ENCODE measurements at regions not wholly inside any gene's neighbourhood (a gene's known extent, or its start where the extent isn't known, plus 50 kb on each side); places are given as distances from the start of the nearest gene placed in this dataset.

GRCh38 chr1:88284066-88284465 lies 400.0 kb upstream of the PKN2 start:
- DNase-seq (ENCODE audit: low read depth in 2 of 2): no peak

GRCh38 chr1:88284666-88285366 lies 399.3 kb upstream of the PKN2 start:
- no peak for DNase-seq (ENCODE audit: low read depth in 2 of 2)

- DNase-seq (ENCODE audit: low read depth in 2 of 2): no peak
These were observed 397.4 kb upstream of the PKN2 start for GRCh38 chr1:88286716-88287115.

GRCh38 chr1:88288571-88288970 lies 395.5 kb upstream of the PKN2 start:
- DNase-seq (ENCODE audit: low read depth in 2 of 2): no peak

GRCh38 chr1:88289401-88290102 lies 394.5 kb upstream of the PKN2 start:
- DNase-seq (ENCODE audit: low read depth in 2 of 2): no peak

GRCh38 chr1:88291611-88292354 lies 392.3 kb upstream of the PKN2 start:
- DNase-seq (ENCODE audit: low read depth in 2 of 2): no peak

GRCh38 chr1:88293691-88294190 lies 390.3 kb upstream of the PKN2 start:
- no peak for DNase-seq (ENCODE audit: low read depth in 2 of 2)

- no peak for DNase-seq (ENCODE audit: low read depth in 2 of 2)
These were observed 387.8 kb upstream of the PKN2 start for GRCh38 chr1:88296227-88296626.

GRCh38 chr1:88296642-88297041 lies 387.4 kb upstream of the PKN2 start:
- no peak for DNase-seq (ENCODE audit: low read depth in 2 of 2)

GRCh38 chr1:88298506-88298905 lies 385.6 kb upstream of the PKN2 start:
- no peak for DNase-seq (ENCODE audit: low read depth in 2 of 2)

- no peak for DNase-seq (ENCODE audit: low read depth in 2 of 2)
These were observed 383.3 kb upstream of the PKN2 start for GRCh38 chr1:88300752-88301263.

GRCh38 chr1:88302843-88303486 lies 381.1 kb upstream of the PKN2 start:
- DNase-seq (ENCODE audit: low read depth in 2 of 2): peak; percentile 39 to 49

- no peak for DNase-seq (ENCODE audit: low read depth in 2 of 2)
These were observed 372.8 kb upstream of the PKN2 start for GRCh38 chr1:88311265-88311664.

- DNase-seq (ENCODE audit: low read depth in 2 of 2): no peak
These were observed 372.2 kb upstream of the PKN2 start for GRCh38 chr1:88311907-88312306.

- no peak for DNase-seq (ENCODE audit: low read depth in 2 of 2)
These were observed 366.7 kb upstream of the PKN2 start for GRCh38 chr1:88317396-88317795.

GRCh38 chr1:88318740-88319139 lies 365.3 kb upstream of the PKN2 start:
- DNase-seq (ENCODE audit: low read depth in 2 of 2): no peak

- no peak for DNase-seq (ENCODE audit: low read depth in 2 of 2)
These were observed 363.8 kb upstream of the PKN2 start for GRCh38 chr1:88320291-88320690.

- no peak for DNase-seq (ENCODE audit: low read depth in 2 of 2)
These were observed 362.4 kb upstream of the PKN2 start for GRCh38 chr1:88321706-88322105.

- no peak for DNase-seq (ENCODE audit: low read depth in 2 of 2)
These were observed 359.2 kb upstream of the PKN2 start for GRCh38 chr1:88324899-88325298.

- peak; percentile 76 to 97 for DNase-seq (ENCODE audit: low read depth in 2 of 2)
These were observed 356.4 kb upstream of the PKN2 start for GRCh38 chr1:88327391-88328267.

GRCh38 chr1:88330201-88330600 lies 353.9 kb upstream of the PKN2 start:
- peak; percentile 33 to 55 for DNase-seq (ENCODE audit: low read depth in 2 of 2)
